Common myeloid progenitor, CD34-positive (primary cell): ENCODE measurements at regions not wholly inside any gene's neighbourhood (a gene's known extent, or its start where the extent isn't known, plus 50 kb on each side); places are given as distances from the start of the nearest gene placed in this dataset.
"Not testable (repeated sequence)": the region's sequence is repeated elsewhere in the genome, so short reads cannot be mapped to it uniquely, and the experiment has no call there.

Source experiments
- CTCF ChIA-PET: fragments of 350-600 bp; sonication (Branson Sonifier 250); formaldehyde crosslinking; loops from one replicate; lab custom pipeline; 2021; ENCODE audit warnings: antibody characterized with exemption; lab: Charles Lee
- POLR2A ChIA-PET: fragments of 350-600 bp; sonication (Branson Sonifier 250); formaldehyde crosslinking; loops from one replicate; lab custom pipeline; 2021; ENCODE audit warnings: antibody characterized with exemption; lab: Charles Lee
- DNase-seq, 3 donors: peaks; one replicate each; pipeline versions ENCODE4 v3.0.0 to v3.0.0-alpha.2; 2013
- H3K27ac ChIP-seq, 2 experiments: 1 replicate in 1 of 2; 2 replicates in 1 of 2; pipeline ENCODE4 v1.7.0; 2013; ENCODE audit warnings: inconsistent platforms in 2 of 2, low read length in 2 of 2, mild to moderate bottlenecking in 2 of 2, low read depth in 1 of 2, moderate library complexity in 1 of 2; ENCODE audit not compliant: severe bottlenecking in 2 of 2, insufficient read depth in 1 of 2, poor library complexity in 1 of 2
- H3K27me3 ChIP-seq, 5 experiments: replicated peaks in 2 of 5; 1 replicate in 3 of 5; 2 replicates in 2 of 5; pipeline versions ENCODE4 v1.6.1 to v1.7.0; 2013; ENCODE audit warnings: low read length in 4 of 5, mild to moderate bottlenecking in 2 of 5, moderate library complexity in 2 of 5, inconsistent platforms in 1 of 5; ENCODE audit not compliant: insufficient read depth in 5 of 5, control insufficient read depth in 4 of 5
- H3K36me3 ChIP-seq, 4 experiments: 1 replicate in 2 of 4; 2 replicates in 2 of 4; pipeline versions ENCODE4 v1.6.1 to v1.7.0; 2013; ENCODE audit warnings: low read length in 3 of 4, control low read depth in 1 of 4, mild to moderate bottlenecking in 1 of 4; ENCODE audit not compliant: control insufficient read depth in 4 of 4, insufficient read depth in 4 of 4
- H3K4me1 ChIP-seq, 4 experiments: 1 replicate in 3 of 4; 2 replicates in 1 of 4; pipeline versions ENCODE4 v1.6.1 to v1.7.1; 2013; ENCODE audit warnings: low read length in 3 of 4, mild to moderate bottlenecking in 3 of 4, control low read depth in 1 of 4, inconsistent platforms in 1 of 4, moderate library complexity in 1 of 4; ENCODE audit not compliant: control insufficient read depth in 4 of 4, insufficient read depth in 4 of 4; ENCODE audit errors: control extremely low read depth in 1 of 4
- H3K4me3 ChIP-seq, 7 experiments: 1 replicate in 4 of 7; 2 replicates in 3 of 7; pipeline versions ENCODE4 v1.5.1 to v1.7.0; 2013; ENCODE audit warnings: mild to moderate bottlenecking in 7 of 7, low read length in 6 of 7, moderate library complexity in 6 of 7, inconsistent platforms in 2 of 7, low read depth in 2 of 7, control low read depth in 1 of 7; ENCODE audit not compliant: insufficient read depth in 4 of 7, control insufficient read depth in 1 of 7; ENCODE audit errors: extremely low read depth in 1 of 7
- H3K9me3 ChIP-seq, 5 experiments: 1 replicate in 4 of 5; 2 replicates in 1 of 5; pipeline versions ENCODE4 v1.6.1 to v1.7.1; 2013; ENCODE audit warnings: low read length in 4 of 5, mild to moderate bottlenecking in 2 of 5, inconsistent platforms in 1 of 5, low read depth in 1 of 5, moderate library complexity in 1 of 5; ENCODE audit not compliant: control insufficient read depth in 4 of 5, insufficient read depth in 2 of 5; ENCODE audit errors: control extremely low read depth in 1 of 5
- WGBS: methylation state at CpG from one replicate; pipeline ENCODE4 v1.1.5; 2013; ENCODE audit not compliant: insufficient coverage; 5-methylcytosine and 5-hydroxymethylcytosine counted together

- no peak for DNase-seq
- whole genome bisulfite sequencing = 80% methylated on average over 1 of the region's 3 CpGs
- CTCF ChIA-PET = no interaction called here
Observed at GRCh38 chr17:13416748-13417363, 184.9 kb downstream of the HS3ST3A1 start.

GRCh38 chr17:13415871-13416416 lies 185.8 kb downstream of the HS3ST3A1 start:
- peak; percentile 8 to 63 (median 37) for DNase-seq
- 34% methylated on average over 13 of the region's 13 CpGs for WGBS
- Histone ChIP-seq H3K27me3 (no peaks in the 10 kb centered on the region), H3K27ac (no peak overlapping the region), H3K4me3 (peak overlapping the region in 2 of 7 experiments; percentile 11 to 30), H3K9me3 (no peaks in the 10 kb centered on the region), H3K4me1 (peaks cover 0 to 21% (median 11%) of the 10 kb centered on the region in 4 experiments), H3K36me3 (no peaks in the 10 kb centered on the region)
- CTCF ChIA-PET = no interaction called here
- POLR2A ChIA-PET = no interaction called here

More at GRCh38 chr17:13416748-13417363, 184.9 kb downstream of the HS3ST3A1 start:
- H3K9me3 ChIP-seq = no peaks in the 10 kb centered on the region
- H3K27me3 ChIP-seq = no peaks in the 10 kb centered on the region
- POLR2A ChIA-PET = no interaction called here
- no peak overlapping the region for H3K27ac ChIP-seq
- H3K4me1 ChIP-seq = peaks cover 0 to 21% (median 11%) of the 10 kb centered on the region in 4 experiments
- no peak overlapping the region for H3K4me3 ChIP-seq
- H3K36me3 ChIP-seq = no peaks in the 10 kb centered on the region

DNA sequence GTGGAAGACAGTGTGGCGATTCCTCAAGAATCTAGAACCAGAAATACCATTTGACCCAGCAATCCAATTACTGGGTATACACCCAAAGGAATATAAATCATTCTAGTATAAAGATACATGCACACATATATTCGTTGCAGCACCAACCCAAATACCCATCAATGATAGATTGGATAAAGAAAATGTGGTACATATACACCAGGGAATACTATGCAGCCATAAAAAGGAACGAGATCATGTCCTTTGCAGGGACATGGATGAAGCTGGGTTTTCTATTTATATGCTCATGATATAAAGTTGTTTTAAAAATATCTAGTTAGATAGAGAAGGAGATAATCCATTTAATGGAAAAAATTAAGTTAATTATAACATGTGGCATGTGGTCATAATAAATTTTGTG lies 186.5 kb downstream of the HS3ST3A1 start:
- H3K27ac ChIP-seq, H3K4me3 ChIP-seq, POLR2A ChIA-PET, DNase-seq, H3K9me3 ChIP-seq, H3K36me3 ChIP-seq, CTCF ChIA-PET, H3K27me3 ChIP-seq: not testable (repeated sequence)
- 100% methylated on average over 1 of the region's 3 CpGs for WGBS
- H3K4me1 ChIP-seq = peaks cover 0 to 21% (median 11%) of the 10 kb centered on the region in 4 experiments

GRCh38 chr17:13413001-13413400 lies 188.7 kb downstream of the HS3ST3A1 start:
- no peak for DNase-seq
- H3K36me3 ChIP-seq = no peaks in the 10 kb centered on the region
- no peaks in the 10 kb centered on the region for H3K27me3 ChIP-seq
- no peak overlapping the region for H3K27ac ChIP-seq
- peaks cover 0 to 15% (median 11%) of the 10 kb centered on the region in 4 experiments for H3K4me1 ChIP-seq
- H3K4me3 ChIP-seq = no peak overlapping the region
- POLR2A ChIA-PET = no interaction called here
- no peaks in the 10 kb centered on the region for H3K9me3 ChIP-seq
- 92% methylated on average over 5 of the region's 7 CpGs for WGBS
- CTCF ChIA-PET = no interaction called here

DNA sequence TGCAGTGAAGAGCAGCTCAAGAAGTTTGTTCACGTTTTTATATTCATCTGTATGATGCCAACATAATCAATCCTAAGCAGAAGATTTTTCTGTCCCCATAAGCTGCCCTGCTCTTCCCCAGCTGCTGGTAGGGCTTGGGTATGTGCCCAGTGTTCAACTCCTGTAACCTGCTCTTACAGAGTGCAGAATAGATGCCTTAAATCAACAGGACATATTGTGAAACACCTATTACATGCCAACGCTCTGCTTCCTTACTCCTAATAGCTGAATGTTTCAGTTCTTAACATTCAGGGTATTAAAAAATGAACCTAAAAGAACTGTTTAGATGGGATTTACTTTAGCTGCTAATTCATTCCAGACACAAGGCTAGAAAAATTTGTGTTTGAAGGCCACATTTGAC lies 190.9 kb downstream of the HS3ST3A1 start:
- Histone ChIP-seq H3K4me3 (no peak overlapping the region), H3K27me3 (no peaks in the 10 kb centered on the region), H3K9me3 (no peaks in the 10 kb centered on the region), H3K4me1 (peaks cover 0 to 8% (median 5%) of the 10 kb centered on the region in 4 experiments), H3K36me3 (no peaks in the 10 kb centered on the region), H3K27ac (no peak overlapping the region)
- ChIA-PET POLR2A (interaction anchor here (0.6 kb wide), 1 partner anchor 930 kb away, joined by 5 read pairs; no protein-coding TSS in a partner anchor), CTCF (no interaction called here)
- no peak for DNase-seq
- 20% methylated on average over 1 of the region's 2 CpGs for WGBS

DNA sequence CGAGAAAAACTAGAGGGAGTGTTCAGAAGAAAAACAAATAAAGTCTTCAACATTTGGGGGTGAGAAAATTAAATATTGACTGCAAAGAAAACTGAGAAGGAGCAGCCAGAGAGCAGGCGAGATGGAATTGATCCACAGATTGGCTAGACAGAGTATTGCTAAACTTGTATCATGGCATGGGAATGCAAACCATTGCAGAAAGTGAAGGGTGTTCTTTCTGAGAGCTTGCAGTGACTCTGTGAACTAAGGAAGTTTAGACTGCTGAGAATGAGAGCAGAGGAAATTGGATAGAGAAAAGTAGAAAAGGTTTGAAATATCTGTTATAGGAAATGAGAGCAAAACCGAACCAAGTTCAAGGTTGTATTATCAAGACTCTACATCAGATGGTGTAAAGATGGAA lies 191.5 kb downstream of the HS3ST3A1 start:
- ChIA-PET CTCF (no interaction called here), POLR2A (interaction anchor here (0.6 kb wide), 1 partner anchor 931 kb away, joined by 5 read pairs; no protein-coding TSS in a partner anchor)
- Histone ChIP-seq H3K27me3 (no peaks in the 10 kb centered on the region), H3K27ac (no peak overlapping the region), H3K36me3 (no peaks in the 10 kb centered on the region), H3K4me3 (no peak overlapping the region), H3K4me1 (peaks cover 0 to 5% (median under 1%) of the 10 kb centered on the region in 4 experiments), H3K9me3 (no peaks in the 10 kb centered on the region)
- 100% methylated on average over 3 of the region's 3 CpGs for WGBS
- DNase-seq = no peak

GRCh38 chr17:13409455-13409854 lies 192.3 kb downstream of the HS3ST3A1 start:
- POLR2A ChIA-PET = no interaction called here

More at GRCh38 chr17:13409455-13409854, 192.3 kb downstream of the HS3ST3A1 start:
- Histone ChIP-seq H3K27ac (no peak overlapping the region), H3K36me3 (no peaks in the 10 kb centered on the region), H3K4me3 (no peak overlapping the region), H3K4me1 (peaks cover 0 to 5% (median under 1%) of the 10 kb centered on the region in 4 experiments), H3K27me3 (no peaks in the 10 kb centered on the region), H3K9me3 (no peaks in the 10 kb centered on the region)
- DNase-seq = no peak
- 100% methylated on average over 1 of the region's 1 CpG for WGBS
- CTCF ChIA-PET = no interaction called here
